Ovary (tissue), 3 donors: ENCODE measurements at regions not wholly inside any gene's neighbourhood (a gene's known extent, or its start where the extent isn't known, plus 50 kb on each side); places are given as distances from the start of the nearest gene placed in this dataset.

Experiments used
- POLR2A ChIP-seq: fragments of 450-650 bp; IDR thresholded peaks from one replicate; pipeline ENCODE4 v1.6.1; 2017; ENCODE audit warnings: antibody characterized with exemption, mild to moderate bottlenecking, moderate library complexity
- TF ChIP-seq, protein P1 (sequence below), 3 donors: fragments of 450-650 bp in 2 of 3; fragments of 200-600 bp in 1 of 3; IDR thresholded peaks; one replicate each; pipeline versions ENCODE4 v1.5.1 to v1.8.0; 2016 to 2022; ENCODE audit warnings: antibody characterized with exemption in 3 of 3, mild to moderate bottlenecking in 1 of 3
- donor health status: DM: no; HTN: no; CAD: no.

GRCh38 chr2:185279999-185280398 lies 458.6 kb upstream of the FSIP2 start:
- TF ChIP-seq, protein P1, sequence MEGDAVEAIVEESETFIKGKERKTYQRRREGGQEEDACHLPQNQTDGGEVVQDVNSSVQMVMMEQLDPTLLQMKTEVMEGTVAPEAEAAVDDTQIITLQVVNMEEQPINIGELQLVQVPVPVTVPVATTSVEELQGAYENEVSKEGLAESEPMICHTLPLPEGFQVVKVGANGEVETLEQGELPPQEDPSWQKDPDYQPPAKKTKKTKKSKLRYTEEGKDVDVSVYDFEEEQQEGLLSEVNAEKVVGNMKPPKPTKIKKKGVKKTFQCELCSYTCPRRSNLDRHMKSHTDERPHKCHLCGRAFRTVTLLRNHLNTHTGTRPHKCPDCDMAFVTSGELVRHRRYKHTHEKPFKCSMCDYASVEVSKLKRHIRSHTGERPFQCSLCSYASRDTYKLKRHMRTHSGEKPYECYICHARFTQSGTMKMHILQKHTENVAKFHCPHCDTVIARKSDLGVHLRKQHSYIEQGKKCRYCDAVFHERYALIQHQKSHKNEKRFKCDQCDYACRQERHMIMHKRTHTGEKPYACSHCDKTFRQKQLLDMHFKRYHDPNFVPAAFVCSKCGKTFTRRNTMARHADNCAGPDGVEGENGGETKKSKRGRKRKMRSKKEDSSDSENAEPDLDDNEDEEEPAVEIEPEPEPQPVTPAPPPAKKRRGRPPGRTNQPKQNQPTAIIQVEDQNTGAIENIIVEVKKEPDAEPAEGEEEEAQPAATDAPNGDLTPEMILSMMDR (IDR thresholded peaks at IDR 0.05), result no peak
- TF ChIP-seq POLR2A, result no peak
